Neutrophil (primary cell): ENCODE measurements at regions not wholly inside any gene's neighbourhood (a gene's known extent, or its start where the extent isn't known, plus 50 kb on each side); places are given as distances from the start of the nearest gene placed in this dataset.

Experiments used
- H3K27ac ChIP-seq: fragments of 200-600 bp; sonication (generic); 2 replicates; pipeline ENCODE4 v1.5.1; 2016; ENCODE audit warnings: mild to moderate bottlenecking, moderate library complexity
- H3K27me3 ChIP-seq: fragments of 200-600 bp; sonication (generic); 2 replicates; pipeline ENCODE4 v1.6.0; 2016; ENCODE audit warnings: mild to moderate bottlenecking
- H3K36me3 ChIP-seq: fragments of 200-600 bp; sonication (generic); 2 replicates; pipeline ENCODE4 v1.5.1; 2017
- H3K4me1 ChIP-seq, 2 experiments: fragments of 200-600 bp in 1 of 2; sonication (generic) in 1 of 2; 1 replicate in 1 of 2; 2 replicates in 1 of 2; pipeline versions ENCODE4 v1.5.1 to v1.6.1; 2013 to 2016; ENCODE audit warnings: low read depth in 1 of 2, low read length in 1 of 2, mild to moderate bottlenecking in 1 of 2, moderate library complexity in 1 of 2; ENCODE audit not compliant: control insufficient read depth in 1 of 2, insufficient read depth in 1 of 2
- H3K4me3 ChIP-seq, 2 experiments: fragments of 200-600 bp in 1 of 2; sonication (generic) in 1 of 2; 1 replicate in 1 of 2; 2 replicates in 1 of 2; pipeline ENCODE4 v1.5.1; 2013 to 2016; ENCODE audit warnings: low read depth in 1 of 2, low read length in 1 of 2, mild to moderate bottlenecking in 1 of 2, moderate library complexity in 1 of 2
- H3K9me3 ChIP-seq: fragments of 200-600 bp; sonication (generic); 2 replicates; pipeline ENCODE4 v1.5.1; 2016
- CTCF ChIP-seq: fragments of 200-600 bp; sonication (generic); IDR thresholded peaks from 2 replicates; pipeline ENCODE4 v1.5.1; 2016; ENCODE audit warnings: antibody characterized with exemption

- no peak overlapping the region for H3K27ac ChIP-seq
Measured at GRCh38 chr3:168977716-168978374, 685.7 kb downstream of the MECOM start.

GRCh38 chr3:168976969-168977368, 686.5 kb downstream of the MECOM start:
- no peaks in the 10 kb centered on the region for H3K27me3 ChIP-seq
- no peaks in the 10 kb centered on the region for H3K36me3 ChIP-seq
- H3K27ac ChIP-seq = no peak overlapping the region
- no peak overlapping the region for H3K4me3 ChIP-seq
- H3K4me1 ChIP-seq = no peaks in the 10 kb centered on the region
- no peaks in the 10 kb centered on the region for H3K9me3 ChIP-seq
- TF ChIP-seq CTCF = no peak

More at GRCh38 chr3:168977716-168978374, 685.7 kb downstream of the MECOM start:
- no peaks in the 10 kb centered on the region for H3K9me3 ChIP-seq
- no peaks in the 10 kb centered on the region for H3K27me3 ChIP-seq
- no peak overlapping the region for H3K4me3 ChIP-seq
- TF ChIP-seq CTCF = no peak
- no peaks in the 10 kb centered on the region for H3K36me3 ChIP-seq
- no peaks in the 10 kb centered on the region for H3K4me1 ChIP-seq

GRCh38 chr3:168975576-168975975, 687.9 kb downstream of the MECOM start:
- Histone ChIP-seq H3K27me3 (no peaks in the 10 kb centered on the region), H3K4me1 (no peaks in the 10 kb centered on the region), H3K36me3 (no peaks in the 10 kb centered on the region), H3K4me3 (no peak overlapping the region), H3K9me3 (no peaks in the 10 kb centered on the region), H3K27ac (no peak overlapping the region)
- no peak for TF ChIP-seq CTCF

GRCh38 chr3:168974617-168975403, 688.7 kb downstream of the MECOM start:
- no peaks in the 10 kb centered on the region for H3K36me3 ChIP-seq
- H3K27ac ChIP-seq = no peak overlapping the region
- no peak for TF ChIP-seq CTCF
- H3K27me3 ChIP-seq = no peaks in the 10 kb centered on the region
- no peaks in the 10 kb centered on the region for H3K4me1 ChIP-seq
- no peaks in the 10 kb centered on the region for H3K9me3 ChIP-seq
- H3K4me3 ChIP-seq = no peak overlapping the region

- Histone ChIP-seq H3K36me3 (no peaks in the 10 kb centered on the region), H3K27me3 (no peaks in the 10 kb centered on the region), H3K9me3 (no peaks in the 10 kb centered on the region), H3K4me3 (no peak overlapping the region), H3K27ac (no peak overlapping the region), H3K4me1 (no peaks in the 10 kb centered on the region)
- no peak for TF ChIP-seq CTCF
Measured at GRCh38 chr3:168973897-168974296, 689.6 kb downstream of the MECOM start.
